H1 (cell line): ENCODE measurements at regions not wholly inside any gene's neighbourhood (a gene's known extent, or its start where the extent isn't known, plus 50 kb on each side); places are given as distances from the start of the nearest gene placed in this dataset.

ENCODE experiments used
- CTCF ChIA-PET: fragments of 300-600 bp; sonication (Branson Sonifier 250); formaldehyde crosslinking; loops from one replicate; lab custom pipeline; 2021; ENCODE audit not compliant: partially characterized antibody; lab: Charles Lee
- POLR2A ChIA-PET: fragments of 300-600 bp; sonication (Branson Sonifier 250); formaldehyde crosslinking; loops from one replicate; lab custom pipeline; 2021; ENCODE audit warnings: inconsistent platforms; ENCODE audit not compliant: partially characterized antibody; lab: Charles Lee
- DNase-seq, 2 experiments: peaks; one replicate each; pipeline versions ENCODE4 v3.0.0 to v3.0.0-alpha.2; 2010 to 2022; ENCODE audit warnings: low spot score in 2 of 2, low read depth in 1 of 2, mixed read lengths in 1 of 2
- FAIRE-seq: peaks from 2 replicates; lab custom pipeline; 2011; peaks lifted over from hg19 to GRCh38; lab: Jason Lieb, UNC
- H2AFZ ChIP-seq: 2 replicates; pipeline ENCODE4 v1.8.1; 2012; ENCODE audit warnings: low read length, inconsistent platforms
- H2AK5ac ChIP-seq: 2 replicates; pipeline ENCODE4 v1.6.1; 2013; ENCODE audit warnings: low read depth, low read length
- H2BK120ac ChIP-seq: replicated peaks from 2 replicates; pipeline ENCODE3; 2013; ENCODE audit warnings: low read depth, low read length, inconsistent platforms
- H2BK12ac ChIP-seq: 2 replicates; pipeline ENCODE4 v1.6.1; 2013; ENCODE audit warnings: low read depth, low read length
- H2BK15ac ChIP-seq: 2 replicates; pipeline ENCODE4 v1.6.1; 2013; ENCODE audit warnings: low read length
- H2BK20ac ChIP-seq: 2 replicates; pipeline ENCODE4 v1.6.1; 2013; ENCODE audit warnings: low read length
- H2BK5ac ChIP-seq: 2 replicates; pipeline ENCODE4 v1.6.1; 2013; ENCODE audit warnings: low read depth, low read length
- H3K14ac ChIP-seq: 2 replicates; pipeline ENCODE4 v1.6.1; 2013; ENCODE audit warnings: inconsistent platforms; ENCODE audit not compliant: insufficient read length
- H3K18ac ChIP-seq: 2 replicates; pipeline ENCODE4 v1.6.1; 2013; ENCODE audit warnings: low read length; ENCODE audit errors: extremely low read depth
- H3K23ac ChIP-seq: 2 replicates; pipeline ENCODE4 v1.6.1; 2013; ENCODE audit warnings: inconsistent platforms; ENCODE audit not compliant: insufficient read length
- H3K23me2 ChIP-seq: 2 replicates; pipeline ENCODE4 v1.6.1; 2013; ENCODE audit warnings: low read depth, low read length
- H3K27ac ChIP-seq: 2 replicates; pipeline ENCODE4 v1.6.1; 2011; ENCODE audit warnings: low read depth, low read length, inconsistent platforms
- H3K27me3 ChIP-seq, 4 experiments: replicated peaks in 1 of 4; 1 replicate in 1 of 4; 2 replicates in 3 of 4; pipeline versions ENCODE4 v1.6.1 to v1.8.1; 2011 to 2013; ENCODE audit warnings: low read length in 3 of 4, mild to moderate bottlenecking in 3 of 4, inconsistent platforms in 2 of 4, mixed read lengths in 2 of 4, moderate library complexity in 1 of 4; ENCODE audit not compliant: control insufficient read depth in 3 of 4, insufficient read depth in 3 of 4; ENCODE audit errors: extremely low read depth in 1 of 4
- H3K36me3 ChIP-seq, 4 experiments: 2 replicates each; pipeline versions ENCODE4 v1.6.1 to v1.8.1; 2011 to 2013; ENCODE audit warnings: mild to moderate bottlenecking in 4 of 4, low read length in 3 of 4, moderate library complexity in 2 of 4, control low read depth in 1 of 4, inconsistent platforms in 1 of 4; ENCODE audit not compliant: insufficient read depth in 4 of 4, control insufficient read depth in 2 of 4
- H3K4ac ChIP-seq: replicated peaks from 2 replicates; pipeline ENCODE3; 2013; ENCODE audit warnings: low read length, low read depth, mixed read lengths, inconsistent platforms; ENCODE audit not compliant: insufficient read length
- H3K4me1 ChIP-seq, 4 experiments: replicated peaks in 1 of 4; 1 replicate in 1 of 4; 2 replicates in 3 of 4; pipeline versions ENCODE4 v1.6.1 to v1.8.1; 2011 to 2013; ENCODE audit warnings: low read length in 3 of 4, inconsistent platforms in 2 of 4, mixed read lengths in 1 of 4; ENCODE audit not compliant: insufficient read depth in 4 of 4, control insufficient read depth in 3 of 4
- H3K4me2 ChIP-seq, 2 experiments: 2 replicates each; pipeline versions ENCODE4 v1.6.1 to v1.8.1; 2011 to 2013; ENCODE audit warnings: low read depth in 2 of 2, low read length in 2 of 2, control low read depth in 1 of 2, inconsistent platforms in 1 of 2, mild to moderate bottlenecking in 1 of 2; ENCODE audit not compliant: insufficient read depth in 1 of 2
- H3K4me3 ChIP-seq, 4 experiments: fragments of 200-600, 300-600 bp in 1 of 4; sonication (generic), shearing (Covaris generic), sonication (Bioruptor Twin) in 1 of 4; 2 replicates each; pipeline versions ENCODE4 v1.5.1 to v1.8.1; 2011 to 2016; ENCODE audit warnings: low read length in 4 of 4, low read depth in 3 of 4, control low read depth in 2 of 4, inconsistent platforms in 2 of 4, mild to moderate bottlenecking in 2 of 4, mixed read lengths in 1 of 4, moderate library complexity in 1 of 4; ENCODE audit not compliant: insufficient read depth in 2 of 4; ENCODE audit errors: extremely low read depth in 1 of 4
- H3K56ac ChIP-seq: replicated peaks from 2 replicates; pipeline ENCODE3; 2013; ENCODE audit warnings: low read depth, mild to moderate bottlenecking, mixed read lengths, low read length, inconsistent platforms; ENCODE audit not compliant: insufficient read length
- H3K79me1 ChIP-seq: 2 replicates; pipeline ENCODE4 v1.6.1; 2013; ENCODE audit warnings: low read depth, low read length, control low read depth
- H3K79me2 ChIP-seq, 2 experiments: 2 replicates each; pipeline versions ENCODE4 v1.6.1 to v1.8.1; 2012 to 2013; ENCODE audit warnings: low read length in 2 of 2, mild to moderate bottlenecking in 2 of 2, inconsistent platforms in 1 of 2; ENCODE audit not compliant: insufficient read depth in 2 of 2, control insufficient read depth in 1 of 2
- H3K9ac ChIP-seq, 4 experiments: replicated peaks in 1 of 4; 1 replicate in 1 of 4; 2 replicates in 3 of 4; pipeline versions ENCODE4 v1.6.1 to v1.8.1; 2011 to 2013; ENCODE audit warnings: low read depth in 3 of 4, low read length in 3 of 4, control low read depth in 2 of 4, mild to moderate bottlenecking in 2 of 4, moderate library complexity in 2 of 4, inconsistent platforms in 1 of 4; ENCODE audit errors: extremely low read depth in 1 of 4
- H3K9me3 ChIP-seq, 2 experiments: 2 replicates each; pipeline versions ENCODE4 v1.6.1 to v1.8.1; 2012 to 2013; ENCODE audit warnings: mild to moderate bottlenecking in 2 of 2, moderate library complexity in 2 of 2, control low read depth in 1 of 2, inconsistent platforms in 1 of 2, low read depth in 1 of 2, low read length in 1 of 2, mixed read lengths in 1 of 2; ENCODE audit not compliant: insufficient read depth in 2 of 2
- H4K20me1 ChIP-seq, 2 experiments: replicated peaks in 1 of 2; 2 replicates each; pipeline versions ENCODE3 to v1.8.1; 2011 to 2013; ENCODE audit warnings: inconsistent platforms in 2 of 2, low read length in 2 of 2, mild to moderate bottlenecking in 1 of 2; ENCODE audit not compliant: insufficient read depth in 2 of 2, control insufficient read depth in 1 of 2
- H4K5ac ChIP-seq: 2 replicates; pipeline ENCODE4 v1.6.1; 2013; ENCODE audit warnings: low read length, low read depth, mixed read lengths, inconsistent platforms; ENCODE audit not compliant: insufficient read length
- H4K8ac ChIP-seq: 2 replicates; pipeline ENCODE4 v1.8.0; 2013; ENCODE audit warnings: mild to moderate bottlenecking, moderate library complexity, low read length, inconsistent platforms; ENCODE audit not compliant: insufficient read depth; ENCODE audit errors: extremely low read depth
- H4K91ac ChIP-seq: replicated peaks from 2 replicates; pipeline ENCODE3; 2013; ENCODE audit warnings: low read length, mixed read lengths, inconsistent platforms; ENCODE audit not compliant: insufficient read length
- BCL11A ChIP-seq, 2 experiments: IDR thresholded peaks; one replicate each; pipeline ENCODE4 v1.6.1; 2011; ENCODE audit warnings: low read depth in 2 of 2, low read length in 2 of 2, mild to moderate bottlenecking in 2 of 2
- CTBP2 ChIP-seq: IDR thresholded peaks from 2 replicates; pipeline ENCODE4 v1.7.0; 2011; ENCODE audit warnings: borderline replicate concordance, mild to moderate bottlenecking, moderate library complexity, mixed read lengths, low read length; ENCODE audit not compliant: insufficient read depth, insufficient read length
- HDAC2 ChIP-seq, 2 experiments: fragments of 300-600 bp in 1 of 2; sonication (generic) in 1 of 2; IDR thresholded peaks; 2 replicates each; pipeline ENCODE4 v1.6.1; 2011 to 2012; ENCODE audit warnings: low read depth in 2 of 2, low read length in 2 of 2, mild to moderate bottlenecking in 2 of 2, moderate library complexity in 2 of 2, borderline replicate concordance in 1 of 2, inconsistent platforms in 1 of 2
- PHF8 ChIP-seq: fragments of 200-600 bp; sonication (generic); conservative IDR thresholded peaks from 2 replicates; pipeline ENCODE4 v1.7.1; 2012; ENCODE audit warnings: low read depth, mild to moderate bottlenecking, inconsistent platforms, low read length, moderate library complexity
- RXRA ChIP-seq: IDR thresholded peaks from 2 replicates; pipeline ENCODE4 v1.6.1; 2011; ENCODE audit warnings: low read depth, mild to moderate bottlenecking, low read length, moderate library complexity; ENCODE audit not compliant: insufficient read depth
- WGBS, 2 experiments: shearing (Covaris generic) in 1 of 2; methylation state at CpG; one replicate each; pipeline versions ENCODE4 v1.1.6 to v1.1.7; 2013 to 2015; ENCODE audit warnings: low lambda C conversion rate in 2 of 2, mixed read lengths in 2 of 2, inconsistent platforms in 1 of 2, low coverage in 1 of 2, missing lambda C conversion rate in 1 of 2; ENCODE audit not compliant: insufficient replicate concordance in 2 of 2, insufficient coverage in 1 of 2, insufficient read length in 1 of 2; ENCODE audit errors: extremely low coverage in 1 of 2, missing lambda C conversion rate in 1 of 2; 5-methylcytosine and 5-hydroxymethylcytosine counted together

DNA sequence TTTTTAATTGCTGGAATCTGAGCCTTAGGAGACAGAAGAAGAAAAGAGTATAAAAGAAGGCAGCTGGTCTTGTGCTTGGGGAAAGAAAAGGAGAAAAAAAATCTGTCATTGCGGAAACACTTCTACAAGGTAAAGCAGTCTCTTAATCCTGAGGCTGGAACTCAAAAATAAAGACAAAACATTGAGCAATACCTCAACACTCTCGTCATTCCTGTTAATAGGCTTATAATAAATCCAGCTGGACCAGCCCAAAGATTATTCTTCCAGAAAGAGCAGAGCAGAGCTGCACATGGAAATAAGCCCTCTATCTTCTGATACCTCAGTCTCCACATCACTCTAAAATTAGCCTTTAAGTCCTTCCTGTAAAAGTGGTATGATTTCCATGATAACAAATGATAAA, 62.0 kb upstream of the HIVEP1 start:
- Histone ChIP-seq H2BK5ac (no peak overlapping the region), H3K18ac (no peak overlapping the region), H3K79me2 (no peaks in the 10 kb centered on the region), H3K9me3 (no peaks in the 10 kb centered on the region), H4K91ac (no peak overlapping the region), H3K56ac (no peak overlapping the region), H3K4me1 (no peaks in the 10 kb centered on the region), H3K27ac (no peak overlapping the region), H2AK5ac (no peak overlapping the region), H2AFZ (no peak overlapping the region), H2BK120ac (no peak overlapping the region), H2BK20ac (no peak overlapping the region), H3K79me1 (no peaks in the 10 kb centered on the region), H3K4me3 (no peak overlapping the region), H3K9ac (no peak overlapping the region), H3K27me3 (no peaks in the 10 kb centered on the region), H2BK12ac (no peak overlapping the region), H4K8ac (no peak overlapping the region), H3K23ac (no peak overlapping the region), H3K23me2 (no peaks in the 10 kb centered on the region), H3K4me2 (no peak overlapping the region), H3K36me3 (no peaks in the 10 kb centered on the region), H4K5ac (no peak overlapping the region), H4K20me1 (no peaks in the 10 kb centered on the region), H3K4ac (no peak overlapping the region), H2BK15ac (no peak overlapping the region), H3K14ac (no peak overlapping the region)
- DNase-seq (no peak), FAIRE-seq (no peak)
- 90% methylated on average over 2 of the region's 2 CpGs; no CpG with 5 or more reads in 1 of the 2 experiments for WGBS, 2 experiments
- ChIA-PET POLR2A (interaction anchor here (0.7 kb wide), 1 partner anchor 10 kb away, joined by 3 read pairs; no protein-coding TSS in a partner anchor), CTCF (interaction anchor here (1.0 kb wide), 1 partner anchor 12 kb away, joined by 3 read pairs; no protein-coding TSS in a partner anchor)
- no peak for TF ChIP-seq BCL11A (IDR thresholded peaks at IDR 0.05; ENCODE audit: low read depth in 2 of 2, low read length in 2 of 2)
- no peak for TF ChIP-seq RXRA
- no peak for TF ChIP-seq PHF8
- TF ChIP-seq CTBP2, result no peak
- TF ChIP-seq HDAC2 (IDR thresholded peaks at IDR 0.05; ENCODE audit: borderline replicate concordance in 1 of 2, low read depth in 2 of 2, low read length in 2 of 2), result no peak
